AG08395 (cell line): ENCODE measurements at regions not wholly inside any gene's neighbourhood (a gene's known extent, or its start where the extent isn't known, plus 50 kb on each side); places are given as distances from the start of the nearest gene placed in this dataset.

Experiments
- DNase-seq: peaks from one replicate; pipeline ENCODE4 v3.0.0; 2012; ENCODE audit warnings: mixed read lengths, low spot score

DNA sequence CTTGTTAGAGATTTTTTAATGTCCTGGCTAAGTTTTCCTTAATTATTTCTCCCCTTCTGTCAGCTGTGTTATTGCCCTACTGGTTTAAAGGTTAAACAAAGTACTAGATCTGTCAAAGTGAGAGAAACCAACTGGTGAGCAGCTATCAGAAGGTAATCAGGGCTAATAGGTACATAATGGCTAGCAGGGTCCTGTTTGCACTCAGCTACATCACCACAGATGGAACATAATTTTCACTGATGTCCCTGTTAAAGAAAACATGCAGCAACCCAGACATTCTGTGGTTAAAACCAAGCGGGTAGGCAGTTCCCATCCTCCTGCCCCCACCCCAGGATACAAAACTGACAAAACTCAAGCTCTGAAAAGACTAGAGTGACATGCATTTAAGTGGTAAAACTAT lies 473.9 kb downstream of the NR2F1-AS1 start:
- no peak for DNase-seq

DNA sequence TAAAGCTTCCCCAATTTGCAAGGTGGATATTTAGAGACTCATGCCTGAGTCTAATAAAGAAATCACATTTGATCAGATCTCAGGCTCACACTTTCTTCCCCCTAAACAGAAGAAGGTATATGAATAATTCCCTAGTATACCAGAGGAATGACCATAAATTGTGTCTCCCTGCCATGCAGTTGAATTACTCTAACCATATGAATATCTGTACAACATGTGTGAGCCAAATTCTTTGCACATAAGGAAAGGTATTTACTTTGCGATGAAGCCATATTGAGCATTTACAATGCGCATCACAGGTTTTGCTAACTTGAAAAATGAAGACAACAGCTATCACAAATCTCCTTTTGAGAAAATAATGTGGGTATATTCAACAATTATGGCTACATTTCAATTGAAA lies 479.4 kb downstream of the NR2F1-AS1 start:
- DNase-seq, result no peak

DNA sequence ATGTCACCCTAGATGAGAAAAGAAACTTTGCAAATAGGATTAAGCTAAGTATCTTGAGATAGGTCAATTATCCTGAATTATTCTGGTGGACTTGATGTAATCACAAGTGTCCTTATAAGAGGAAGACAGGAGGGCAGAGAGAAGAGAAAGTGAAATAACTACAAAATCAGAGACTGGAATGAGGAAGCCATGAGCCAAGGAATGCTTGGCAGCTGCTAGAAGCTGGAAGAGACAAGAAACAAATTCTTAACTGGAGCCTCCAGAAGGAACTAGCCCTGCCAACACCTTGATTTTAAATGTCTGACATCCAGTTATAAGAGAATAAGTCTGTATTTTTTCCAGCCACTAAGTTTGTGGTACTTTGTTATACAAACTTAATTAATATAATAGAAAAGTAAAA lies 480.0 kb downstream of the NR2F1-AS1 start:
- no peak for DNase-seq

DNA sequence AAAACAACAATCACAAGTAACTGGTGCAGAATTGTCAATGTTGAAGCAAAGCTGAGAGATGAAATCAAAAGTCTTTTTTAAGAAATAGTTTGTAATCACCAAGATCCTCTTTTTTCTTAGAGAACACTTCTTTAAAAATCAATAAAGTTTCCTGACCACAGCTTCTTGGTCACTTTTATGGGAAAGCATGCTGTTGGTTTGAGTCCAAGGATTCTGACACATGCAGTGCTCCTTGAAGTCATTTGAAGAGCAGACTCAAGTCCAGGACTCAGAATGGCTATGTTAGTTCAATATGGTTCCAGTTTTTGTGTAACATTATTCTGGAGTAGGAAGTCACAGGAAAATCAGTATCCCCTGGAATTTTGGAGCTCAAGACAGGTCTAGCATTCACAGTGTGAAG lies 480.6 kb downstream of the NR2F1-AS1 start:
- peak; percentile 48 for DNase-seq

DNA sequence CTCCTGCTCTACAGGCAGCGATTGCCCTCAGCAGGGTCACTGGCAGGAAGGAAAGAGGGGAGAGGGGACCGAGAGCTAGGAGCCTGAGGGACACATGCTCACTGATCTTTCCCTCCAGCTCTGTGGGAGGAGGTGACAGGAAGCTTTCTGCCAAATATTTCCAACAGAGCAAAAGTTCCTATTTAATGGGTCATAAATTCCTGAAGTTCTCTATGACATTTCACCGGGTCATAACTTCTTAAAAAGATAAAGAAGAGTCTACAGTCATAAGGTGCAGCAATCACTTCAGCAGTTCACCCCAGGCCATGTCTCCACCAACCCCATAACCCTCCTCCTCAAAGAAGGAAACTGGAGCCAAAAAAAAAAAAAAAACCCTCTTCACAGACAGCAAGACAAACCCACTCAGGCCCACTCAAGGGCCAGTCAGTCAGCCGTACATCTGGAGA lies 481.1 kb downstream of the NR2F1-AS1 start:
- DNase-seq, result peak; percentile 26

DNA sequence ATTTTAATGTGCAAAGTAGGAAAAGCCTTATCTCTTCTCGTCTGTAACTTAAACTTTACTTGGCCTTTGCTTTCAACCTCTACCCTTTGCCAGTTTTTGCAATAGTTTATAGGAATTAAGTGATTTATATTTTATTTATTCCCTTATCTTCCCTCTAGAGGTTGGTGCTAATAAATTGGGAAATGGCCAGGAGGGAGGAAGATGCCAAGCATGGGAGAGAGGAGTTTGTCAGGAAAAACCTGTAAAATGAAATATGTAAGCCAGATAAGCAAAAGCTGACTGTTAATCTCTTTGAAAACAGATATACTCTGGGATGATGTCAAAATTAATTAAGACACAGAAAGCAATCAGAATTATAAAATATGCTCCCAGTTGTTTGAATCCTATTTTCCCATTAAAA lies 484.5 kb downstream of the NR2F1-AS1 start:
- DNase-seq, result no peak

DNA sequence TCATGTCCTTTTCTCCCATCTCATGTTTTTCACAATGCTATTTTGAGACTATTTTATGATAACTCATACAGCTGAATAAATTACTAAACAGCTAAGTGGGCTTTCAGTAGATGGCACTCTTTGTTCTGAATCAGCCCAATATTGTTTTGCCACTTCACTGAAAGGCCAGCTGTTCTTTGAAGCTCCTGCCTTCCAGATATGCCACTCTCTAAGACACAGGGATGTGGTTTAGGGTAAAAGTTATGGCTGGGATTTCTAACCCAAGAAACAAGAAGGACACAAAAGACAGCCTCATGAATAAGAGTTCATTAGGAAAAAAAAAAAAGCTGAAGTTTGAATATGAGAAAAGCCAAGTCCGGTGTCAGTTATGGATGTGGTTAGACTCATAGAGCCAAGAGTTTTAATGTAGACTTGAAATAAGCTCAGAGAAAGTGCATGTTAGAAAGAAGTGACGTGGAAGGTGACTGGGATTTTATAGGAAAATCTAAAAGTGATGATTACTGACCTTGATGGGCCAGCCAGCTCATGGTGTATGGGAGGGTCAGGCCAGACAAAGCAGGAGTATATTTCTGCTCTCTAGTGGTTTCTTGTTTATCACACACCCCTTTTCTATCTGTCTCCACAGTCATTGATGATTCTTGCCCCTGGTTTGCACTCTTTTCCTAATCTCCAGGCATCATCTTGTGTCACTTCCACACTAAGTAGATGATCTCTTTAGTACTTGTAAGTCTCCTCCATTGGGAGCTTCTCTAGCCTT lies 488.5 kb downstream of the NR2F1-AS1 start:
- peak; percentile 50 for DNase-seq

DNA sequence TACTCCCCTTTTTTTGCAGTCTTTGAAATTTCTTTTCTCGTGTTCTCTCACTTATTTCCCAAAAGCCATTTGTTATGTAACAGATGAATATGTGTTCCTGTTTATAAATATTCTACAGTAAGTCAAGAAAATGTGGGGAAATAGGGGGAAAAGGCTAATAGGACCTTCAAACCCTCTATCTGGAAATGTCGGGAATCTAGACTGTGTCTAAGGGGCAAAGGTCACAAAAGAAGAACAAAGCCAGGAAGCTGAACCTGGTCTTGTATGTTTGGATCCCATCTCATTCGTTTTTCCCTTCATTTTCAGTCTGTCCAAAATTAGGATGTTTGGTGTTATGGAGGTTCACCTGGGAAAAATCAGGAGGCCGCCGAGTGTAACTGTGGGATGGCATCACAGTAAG lies 490.3 kb downstream of the NR2F1-AS1 start:
- DNase-seq, result no peak

DNA sequence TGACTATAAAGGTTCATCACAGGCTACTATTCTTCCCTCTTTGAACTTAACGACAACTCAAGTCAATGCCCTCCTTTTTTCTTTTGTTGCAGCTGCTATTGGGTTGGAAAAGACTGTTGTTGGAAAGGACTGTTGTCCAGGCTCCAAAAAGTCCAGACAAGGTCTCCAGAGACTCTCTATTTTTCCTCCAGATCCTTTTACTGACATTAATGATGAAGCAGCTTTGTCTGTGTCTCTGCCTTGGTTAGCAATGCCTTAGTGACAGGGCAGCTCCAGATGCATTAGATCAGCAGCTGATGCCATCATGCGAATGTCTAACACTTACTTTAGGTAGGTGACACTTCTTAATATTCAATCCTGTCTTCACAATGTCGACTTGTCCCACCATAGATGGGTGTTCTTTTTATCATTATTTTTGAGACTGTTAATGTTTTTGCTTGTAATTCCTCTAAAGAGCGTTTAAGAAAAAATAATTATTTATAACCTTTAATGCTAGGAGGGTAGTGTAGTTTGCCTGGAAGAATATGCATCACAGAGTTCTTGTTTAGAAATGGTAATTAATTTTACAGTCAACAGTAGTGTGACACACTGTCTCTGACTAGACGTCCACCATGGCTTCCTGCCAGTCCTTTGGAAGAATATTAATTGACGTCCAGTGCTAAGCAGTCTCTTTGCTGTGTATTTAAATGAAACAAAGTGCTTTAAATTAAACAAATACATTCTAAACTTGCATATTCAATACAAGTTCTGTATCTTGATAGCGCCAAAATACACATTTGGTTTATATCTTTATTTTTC lies 492.2 kb downstream of the NR2F1-AS1 start:
- DNase-seq, result no peak

DNA sequence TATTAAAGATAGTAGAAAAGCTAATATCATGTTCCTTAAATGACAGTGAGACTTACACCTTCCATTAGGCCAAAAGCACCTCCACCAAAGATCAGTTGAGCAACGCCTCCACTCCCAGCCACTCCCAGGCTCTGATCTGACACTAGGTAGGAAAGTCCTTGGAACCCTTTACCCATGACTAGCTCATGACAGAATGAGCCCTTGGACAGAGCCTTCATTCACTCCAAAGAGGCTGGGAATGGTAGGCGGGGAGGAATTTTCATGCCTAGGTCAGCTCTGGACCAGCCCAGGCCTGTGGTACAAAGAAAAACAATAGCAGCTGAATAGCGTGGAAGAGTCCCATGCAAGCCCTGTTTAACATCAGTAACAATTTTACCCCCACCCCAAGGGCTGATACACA lies 493.7 kb downstream of the NR2F1-AS1 start:
- no peak for DNase-seq

DNA sequence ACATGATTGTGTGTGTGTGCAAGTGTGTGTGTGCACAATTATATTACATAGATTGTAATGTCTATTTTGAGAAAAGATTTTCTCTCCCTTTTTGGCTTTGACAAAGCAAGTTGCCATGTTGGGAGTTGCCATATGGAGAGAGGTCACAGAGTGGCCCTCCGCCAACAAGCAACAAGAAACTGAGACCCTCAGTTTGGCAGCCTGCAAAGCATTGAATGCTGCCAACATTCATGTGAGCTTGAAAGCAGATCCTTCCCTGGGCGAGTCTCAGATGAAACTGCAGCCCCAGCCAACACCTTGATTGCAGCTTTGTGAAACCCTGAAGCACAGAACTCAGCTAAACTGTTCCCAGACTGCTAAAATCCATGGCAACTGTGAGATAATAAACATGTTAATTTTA lies 498.0 kb downstream of the NR2F1-AS1 start:
- no peak for DNase-seq

DNA sequence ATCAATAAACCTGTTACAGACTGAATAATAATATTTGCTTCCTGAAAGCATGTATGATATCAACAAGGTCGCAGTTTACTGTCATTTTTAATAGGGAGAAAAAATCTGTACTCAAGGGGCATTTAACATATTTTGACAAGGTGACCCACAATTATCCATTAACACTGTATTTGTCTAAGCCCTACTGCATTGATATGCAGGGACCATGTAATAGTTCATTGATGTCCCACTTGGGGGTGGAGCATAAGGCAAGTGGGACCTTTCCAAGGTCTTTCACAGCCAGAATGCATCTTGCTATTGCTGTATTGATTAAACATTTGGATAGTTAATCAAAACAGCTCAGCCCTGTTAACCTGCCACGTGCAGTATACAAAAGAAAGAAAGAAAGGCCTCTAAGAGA lies 502.0 kb downstream of the NR2F1-AS1 start:
- no peak for DNase-seq

DNA sequence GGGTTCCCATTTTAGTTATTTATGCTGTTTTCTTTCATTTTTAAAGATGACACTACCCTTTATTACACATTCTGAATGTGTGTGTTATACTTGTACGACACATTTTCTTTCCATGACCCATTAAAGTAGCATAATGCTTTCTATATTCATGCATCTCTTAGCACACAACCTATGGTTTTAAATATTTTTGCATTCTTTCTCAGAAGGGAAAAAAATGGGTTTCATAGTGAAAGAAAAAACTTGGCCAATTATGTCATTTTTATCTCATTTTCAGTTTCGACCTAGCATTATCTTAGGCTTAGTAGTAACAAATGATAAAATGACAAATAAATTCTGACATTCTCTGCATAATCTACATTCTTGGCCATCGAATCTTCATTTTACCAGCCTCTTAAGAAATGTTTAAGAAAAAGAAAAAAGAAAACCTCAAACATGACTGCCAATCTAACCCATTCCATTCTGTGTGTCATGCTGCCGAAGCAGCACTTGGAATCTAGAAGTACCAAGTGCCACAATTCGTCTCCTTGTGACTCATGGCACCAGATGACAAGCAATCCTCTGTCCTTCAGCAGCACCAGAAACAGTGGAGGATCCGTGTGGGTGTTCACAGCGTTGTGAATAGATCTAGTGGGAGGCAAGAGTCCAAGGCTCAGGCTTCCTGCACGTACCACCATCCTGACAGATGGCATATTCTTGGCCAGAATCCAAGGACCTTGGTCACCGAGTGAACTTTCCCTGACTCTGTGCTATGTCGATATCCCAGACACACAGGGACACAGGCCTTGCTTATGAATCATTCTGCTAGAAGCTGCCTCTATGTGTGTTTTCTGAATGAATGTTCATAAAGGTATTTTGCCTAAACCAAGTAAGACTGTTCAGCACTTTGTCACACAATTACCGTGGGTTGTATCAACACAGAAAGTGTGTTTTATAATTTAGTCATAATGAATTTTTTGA lies 502.7 kb downstream of the NR2F1-AS1 start:
- DNase-seq, result peak; percentile 85

DNA sequence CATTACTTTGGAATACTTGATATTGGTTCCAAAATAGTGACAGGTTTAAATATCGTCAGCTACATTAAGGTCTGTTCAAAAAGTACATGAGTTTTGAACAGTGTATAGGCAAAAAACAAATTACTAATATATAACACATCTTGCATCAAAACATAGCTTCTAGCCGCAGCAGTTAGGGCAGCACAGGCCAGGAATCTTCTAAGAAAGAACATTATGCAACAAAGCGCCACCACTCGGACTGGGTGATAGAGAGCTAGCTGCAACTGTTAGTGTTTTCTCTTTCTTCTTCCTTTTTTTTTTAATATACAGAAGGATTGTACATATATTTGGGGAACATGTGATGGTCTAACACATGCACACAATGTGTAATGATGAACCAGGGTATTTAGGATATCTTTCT lies 504.5 kb downstream of the NR2F1-AS1 start:
- DNase-seq, result no peak

DNA sequence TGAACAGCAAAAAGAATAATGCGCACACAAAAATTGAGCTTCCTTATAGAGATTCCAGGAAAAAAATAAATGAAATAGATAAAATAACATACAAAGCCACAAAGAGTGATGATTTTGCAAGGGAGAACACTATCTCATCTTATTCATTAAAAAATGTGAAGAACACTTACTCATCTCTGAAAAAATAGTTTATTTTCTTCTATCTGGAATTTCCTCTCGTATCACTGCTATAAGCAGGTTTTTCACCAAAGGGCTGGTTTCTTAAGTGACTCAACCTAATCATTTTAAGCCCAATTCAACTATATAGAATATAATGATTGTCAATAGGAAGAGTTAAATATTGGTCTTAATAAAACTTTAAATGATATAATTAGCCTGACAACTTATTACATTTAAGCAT lies 504.9 kb downstream of the NR2F1-AS1 start:
- DNase-seq, result no peak

DNA sequence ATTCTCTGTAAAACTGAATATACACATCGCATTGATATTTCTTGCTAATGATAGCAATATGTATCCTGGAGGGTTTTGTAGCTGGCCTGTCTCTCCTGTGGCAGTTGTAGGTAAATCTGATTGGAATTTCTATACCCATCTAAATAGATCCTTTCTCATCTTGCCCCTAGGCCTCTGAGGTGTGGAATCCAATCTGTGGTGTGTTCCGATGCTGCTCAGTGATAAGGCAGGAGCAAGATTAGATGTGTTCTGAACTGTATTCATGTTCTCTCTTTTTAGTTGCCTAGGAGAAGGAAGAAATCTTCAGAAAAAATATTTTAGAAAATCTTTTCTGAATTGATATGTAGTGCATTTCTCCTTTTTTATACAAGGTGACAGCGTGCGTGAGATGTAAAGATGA lies 507.5 kb downstream of the NR2F1-AS1 start:
- no peak for DNase-seq

DNA sequence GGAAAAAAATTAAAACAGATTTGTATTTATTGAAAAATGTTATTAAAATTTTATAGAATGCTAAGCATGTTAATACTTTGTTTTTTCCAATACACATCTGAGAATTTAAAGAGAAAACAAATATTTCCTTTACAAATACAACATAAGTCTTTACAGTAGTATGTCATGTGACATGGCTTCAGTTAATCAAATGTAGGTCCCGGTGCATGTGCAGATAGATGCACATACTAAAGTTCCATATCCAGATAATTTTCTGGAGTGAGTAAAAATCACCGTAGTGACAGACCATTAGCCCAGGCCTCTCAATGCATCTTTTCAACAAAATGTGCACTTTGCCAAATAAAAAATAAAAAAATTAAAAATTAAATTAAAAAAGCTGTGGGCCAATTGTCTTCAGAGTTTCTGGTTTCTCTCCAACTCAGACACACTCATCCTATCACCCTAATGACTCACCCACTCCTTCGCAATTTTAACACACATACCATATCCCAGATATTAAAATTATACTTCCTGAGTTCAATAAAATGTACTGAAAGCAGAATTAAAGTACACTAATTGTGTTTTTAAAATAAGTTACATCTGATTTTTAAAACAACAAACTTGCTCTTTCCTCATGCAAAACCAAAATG lies 508.1 kb downstream of the NR2F1-AS1 start:
- DNase-seq, result peak; percentile 9

DNA sequence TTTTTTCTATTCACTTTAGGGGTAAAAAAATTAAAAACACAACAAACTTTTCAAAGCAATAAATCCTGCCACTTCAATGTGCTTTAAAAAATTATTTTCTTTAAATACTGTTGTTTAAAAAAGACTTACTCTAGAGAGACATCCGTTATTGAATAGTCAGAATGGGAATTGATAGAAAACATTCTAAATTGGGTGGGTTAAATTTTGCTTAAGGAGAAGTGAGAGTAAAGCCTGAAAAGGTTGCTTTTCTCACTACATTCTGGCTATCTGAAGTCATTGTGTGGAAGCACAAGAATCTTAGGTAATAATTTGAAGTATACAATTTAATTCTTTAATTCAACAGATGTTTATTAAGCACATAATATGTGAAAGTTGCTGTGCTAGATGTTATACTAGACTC lies 509.3 kb downstream of the NR2F1-AS1 start:
- no peak for DNase-seq

DNA sequence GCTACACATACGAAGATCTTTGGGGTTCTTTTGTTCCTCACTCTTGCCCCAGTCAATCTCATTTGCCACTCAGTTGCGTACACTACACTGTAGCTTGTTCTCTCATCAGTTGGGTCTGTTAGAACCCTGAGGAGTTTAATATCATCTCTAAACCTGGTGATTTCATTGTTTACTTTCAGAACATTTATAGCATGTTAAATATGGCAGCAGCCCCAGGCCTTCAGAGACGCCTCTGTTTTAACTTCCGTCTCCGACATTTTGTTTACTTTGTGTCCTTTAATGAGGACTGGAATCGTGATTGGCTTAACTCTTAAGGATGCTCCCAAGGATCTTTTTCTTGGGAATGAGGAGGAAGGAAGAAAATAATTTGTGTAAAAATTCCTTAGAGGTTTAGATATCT lies 510.1 kb downstream of the NR2F1-AS1 start:
- DNase-seq, result no peak

DNA sequence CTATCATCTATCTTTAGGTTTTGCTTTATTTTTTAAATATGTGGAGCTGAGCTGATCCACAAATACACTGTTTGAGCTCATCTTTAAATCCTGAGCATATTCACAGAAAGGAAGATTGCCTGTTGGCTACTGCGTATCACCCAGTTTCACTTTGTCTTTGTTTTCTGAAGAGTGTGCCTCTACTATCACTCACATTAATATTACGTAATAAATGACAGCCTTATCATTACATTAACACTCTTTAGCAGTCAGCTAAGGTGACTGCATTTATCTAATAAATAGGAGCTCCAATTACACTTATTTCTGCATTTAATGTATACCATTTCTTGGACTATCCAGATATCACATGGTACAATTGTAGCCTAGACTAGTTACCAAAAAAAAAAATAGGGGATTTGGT lies 511.7 kb downstream of the NR2F1-AS1 start:
- DNase-seq, result no peak

DNA sequence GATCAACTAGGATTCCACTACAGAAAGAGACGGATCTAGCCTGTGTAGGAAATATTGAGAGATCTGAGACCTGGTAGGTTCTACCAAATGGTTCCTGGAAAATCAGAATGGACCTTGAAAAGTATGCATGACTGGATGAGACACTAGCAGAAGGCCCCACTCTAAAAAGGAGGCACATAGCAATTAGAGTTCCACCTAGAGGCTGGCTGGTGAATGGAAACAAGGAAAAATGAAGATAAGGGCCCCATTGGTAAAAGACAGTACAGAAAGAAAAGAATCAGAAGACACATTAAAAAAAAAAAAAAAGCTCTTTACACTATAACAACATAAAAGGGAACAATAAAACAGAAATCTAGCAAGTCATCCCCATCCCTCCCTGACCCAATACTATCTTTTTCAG lies 518.5 kb downstream of the NR2F1-AS1 start:
- DNase-seq, result peak; percentile 5

DNA sequence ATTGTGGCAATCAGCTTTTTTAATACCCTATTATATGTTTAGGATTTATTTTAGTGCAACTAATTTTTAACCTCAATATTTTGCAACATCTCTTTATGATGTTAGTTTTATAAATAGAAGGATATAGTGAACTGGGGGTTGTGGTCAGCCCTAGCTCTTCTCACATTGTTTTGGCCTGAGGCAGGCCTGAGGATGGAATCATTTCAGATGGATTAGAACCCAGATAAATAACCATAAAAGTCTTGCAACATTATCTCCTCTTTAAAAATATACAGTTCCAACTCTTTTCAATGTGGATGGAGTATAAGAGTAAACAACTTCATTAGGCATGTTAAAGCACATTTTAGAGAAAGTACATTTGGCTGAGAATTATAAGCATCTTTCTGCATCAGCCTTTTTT lies 522.7 kb downstream of the NR2F1-AS1 start:
- DNase-seq, result peak; percentile 51
